A549 (cell line): ENCODE measurements at regions not wholly inside any gene's neighbourhood (a gene's known extent, or its start where the extent isn't known, plus 50 kb on each side); places are given as distances from the start of the nearest gene placed in this dataset.
"Not testable (repeated sequence)": the region's sequence is repeated elsewhere in the genome, so short reads cannot be mapped to it uniquely, and the experiment has no call there.

Experiments
- ATAC-seq, 2 experiments: fragments of 200-7000 bp in 1 of 2; fragments of >200 bp in 1 of 2; cut with Nextera tagmentation in 1 of 2; cut with Tn5 transposase in 1 of 2; 3 replicates each; pipeline versions ENCODE4 v1.8.0 to v1.9.1; 2018 to 2020; ENCODE audit warnings: mild to moderate bottlenecking in 1 of 2, moderate library complexity in 1 of 2
- CTCF ChIA-PET: fragments of 300-600 bp; sonication (Branson Sonifier 250); formaldehyde crosslinking; extraction: SDS; loops from one replicate; lab custom pipeline; 2021; ENCODE audit warnings: antibody characterized with exemption, inconsistent platforms; lab: Yijun Ruan, JAX
- POLR2A ChIA-PET: fragments of 350-600 bp; formaldehyde crosslinking; extraction: SDS; loops from one replicate; lab custom pipeline; 2021; ENCODE audit warnings: antibody characterized with exemption, inconsistent platforms; lab: Yijun Ruan, JAX
- DNase-seq, 2 experiments: peaks; one replicate each; pipeline versions ENCODE4 v3.0.0 to v3.0.0-alpha.2; 2011 to 2016; ENCODE audit warnings: low read depth in 1 of 2, low spot score in 1 of 2
- FAIRE-seq: peaks from 2 replicates; lab custom pipeline; 2011; peaks lifted over from hg19 to GRCh38; lab: Jason Lieb, UNC
- H3K27ac ChIP-seq, 2 experiments: fragments of >200 bp; sonication (Bioruptor Twin); formaldehyde crosslinking; 3 replicates each; pipeline ENCODE4 v1.5.1; 2016 to 2017
- H3K4me1 ChIP-seq: fragments of >200 bp; sonication (Bioruptor Twin); formaldehyde crosslinking; 3 replicates; pipeline ENCODE4 v1.6.1; 2016
- H3K4me2 ChIP-seq: fragments of >200 bp; sonication (Bioruptor Twin); formaldehyde crosslinking; 3 replicates; pipeline ENCODE4 v1.6.1; 2016
- H3K4me3 ChIP-seq: fragments of >200 bp; sonication (Bioruptor Twin); formaldehyde crosslinking; 3 replicates; pipeline ENCODE4 v1.5.1; 2016
- H3K9me3 ChIP-seq: fragments of >200 bp; sonication (Bioruptor Twin); formaldehyde crosslinking; 3 replicates; pipeline ENCODE4 v1.6.1; 2016
- CBX8 ChIP-seq: fragments of 200-600 bp; sonication (generic); IDR thresholded peaks from 2 replicates; pipeline ENCODE4 v1.6.1; 2016
- FOSB ChIP-seq: fragments of 250-450 bp; sonication (Bioruptor Pico); IDR thresholded peaks from 2 replicates; pipeline ENCODE4 v1.5.0; 2020; ENCODE audit warnings: mild to moderate bottlenecking, moderate library complexity
- GATA3 ChIP-seq: IDR thresholded peaks from 2 replicates; pipeline ENCODE4 v1.6.1; 2012; ENCODE audit warnings: borderline replicate concordance
- HOXB5 ChIP-seq: fragments of 250-450 bp; sonication (Bioruptor Pico); IDR thresholded peaks from 2 replicates; pipeline ENCODE4 v1.5.0; 2020; ENCODE audit warnings: mild to moderate bottlenecking, moderate library complexity
- KDM5A ChIP-seq: fragments of 200-600 bp; sonication (generic); IDR thresholded peaks from 2 replicates; pipeline ENCODE4 v1.6.1; 2016; ENCODE audit warnings: antibody characterized with exemption, mild to moderate bottlenecking
- MAFK ChIP-seq: fragments of 450-650 bp; IDR thresholded peaks from 2 replicates; pipeline ENCODE4 v1.6.1; 2014; ENCODE audit not compliant: partially characterized antibody
- MAZ ChIP-seq: fragments of 150-350 bp; IDR thresholded peaks from 2 replicates; pipeline ENCODE4 v1.6.1; 2014; ENCODE audit warnings: antibody characterized with exemption, low read depth, low read length, borderline replicate concordance
- NPAS2 ChIP-seq: fragments of 250-450 bp; sonication (Bioruptor Pico); IDR thresholded peaks from 2 replicates; pipeline ENCODE4 v1.8.0; 2022; ENCODE audit warnings: mild to moderate bottlenecking, moderate library complexity, borderline replicate concordance
- NR3C1 ChIP-seq: fragments of >200 bp; sonication (Bioruptor Twin); formaldehyde crosslinking; IDR thresholded peaks from 3 replicates; pipeline ENCODE4 v1.6.1; 2017
- RCOR1 ChIP-seq: fragments of 150-350 bp; IDR thresholded peaks from 2 replicates; pipeline ENCODE4 v1.6.1; 2014; ENCODE audit warnings: antibody characterized with exemption, low read length, low read depth
- RNF2 ChIP-seq: fragments of 200-600 bp; sonication (generic); IDR thresholded peaks from 2 replicates; pipeline ENCODE4 v1.6.1; 2016; ENCODE audit warnings: low read depth, mild to moderate bottlenecking, antibody characterized with exemption, moderate library complexity, borderline replicate concordance
- SMC3 ChIP-seq: fragments of >200 bp; sonication (Bioruptor Twin); formaldehyde crosslinking; IDR thresholded peaks from 3 replicates; pipeline ENCODE4 v1.6.1; 2018; ENCODE audit warnings: inconsistent platforms
- SREBF2 ChIP-seq: fragments of 450-650 bp; IDR thresholded peaks from 2 replicates; pipeline ENCODE4 v1.6.1; 2014; ENCODE audit warnings: mild to moderate bottlenecking, moderate library complexity
- TFCP2L1 ChIP-seq: fragments of 250-450 bp; sonication (Bioruptor Pico); IDR thresholded peaks from 2 replicates; pipeline ENCODE4 v1.5.0; 2021; ENCODE audit warnings: mild to moderate bottlenecking
- TP53 ChIP-seq: fragments of 250-450 bp; sonication (Bioruptor Pico); IDR thresholded peaks from 2 replicates; pipeline ENCODE4 v1.5.0; 2021; ENCODE audit warnings: mild to moderate bottlenecking, moderate library complexity
- ZSCAN20 ChIP-seq: fragments of 250-450 bp; sonication (Bioruptor Pico); IDR thresholded peaks from 2 replicates; pipeline ENCODE4 v1.8.0; 2022; ENCODE audit warnings: mild to moderate bottlenecking, moderate library complexity
- WGBS: methylation state at CpG from one replicate; pipeline ENCODE4 v1.1.6; 2017; ENCODE audit errors: missing lambda C conversion rate; 5-methylcytosine and 5-hydroxymethylcytosine counted together
- TF ChIP-seq, protein P1 (sequence below): IDR thresholded peaks from 2 replicates; pipeline ENCODE4 v1.6.1; 2012
- TF ChIP-seq, protein P2 (sequence below): fragments of 150-350 bp; IDR thresholded peaks from 2 replicates; pipeline ENCODE4 v1.6.1; 2014; ENCODE audit warnings: low read depth, mild to moderate bottlenecking, low read length
- TF ChIP-seq, protein P3 (sequence below): fragments of >200 bp; sonication (Bioruptor Twin); formaldehyde crosslinking; IDR thresholded peaks from 3 replicates; pipeline ENCODE4 v1.6.1; 2016
- TF ChIP-seq, protein P4 (sequence below): fragments of 450-650 bp; IDR thresholded peaks from 2 replicates; pipeline ENCODE4 v1.6.1; 2014; ENCODE audit warnings: antibody characterized with exemption
- TF ChIP-seq, protein P5 (sequence below): fragments of >200 bp; sonication (Bioruptor Twin); formaldehyde crosslinking; IDR thresholded peaks from 2 replicates; pipeline ENCODE4 v1.6.1; 2016

DNA sequence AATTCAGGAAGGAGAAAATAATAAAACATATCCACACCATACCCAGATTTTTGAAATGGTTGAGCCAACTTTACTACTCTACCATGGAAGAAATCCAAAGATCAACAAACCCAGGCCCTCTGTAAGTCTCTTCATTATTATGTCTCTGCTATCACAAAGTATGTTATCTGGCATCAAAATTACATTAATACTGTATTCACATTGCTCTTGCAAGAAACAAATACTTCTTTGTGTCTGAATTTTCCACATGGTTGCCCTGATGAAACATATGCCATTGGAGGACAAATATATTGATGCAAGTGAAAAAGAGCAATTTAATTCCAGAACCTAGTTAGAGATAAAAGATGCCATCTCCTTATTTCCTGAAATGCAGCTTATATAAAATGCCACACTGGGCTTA, 204.0 kb downstream of the FZD1 start:
- no peak for FAIRE-seq

DNA sequence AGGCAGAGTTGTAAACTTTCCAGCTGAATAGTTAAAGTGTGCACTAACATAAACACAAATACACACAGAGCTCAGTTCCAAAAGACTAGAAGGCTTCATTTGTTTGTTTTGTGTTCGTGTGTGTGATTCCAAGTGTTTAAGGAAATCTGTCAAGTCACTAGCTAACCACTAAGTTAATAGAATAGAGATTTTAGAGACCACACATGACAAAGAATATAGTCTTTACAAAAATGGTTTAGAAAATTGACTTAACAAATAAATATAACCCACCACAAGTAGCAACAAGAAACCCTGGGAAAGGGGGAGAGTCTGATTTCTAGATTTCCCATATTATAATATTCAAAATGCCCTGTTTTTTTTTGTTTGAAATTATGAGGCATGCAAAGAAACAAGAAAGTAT, 209.4 kb downstream of the FZD1 start:
- no peak for TF ChIP-seq MAZ
- no peak for TF ChIP-seq SREBF2
- no peak for TF ChIP-seq CBX8
- TF ChIP-seq KDM5A: no peak
- TF ChIP-seq, protein P1, sequence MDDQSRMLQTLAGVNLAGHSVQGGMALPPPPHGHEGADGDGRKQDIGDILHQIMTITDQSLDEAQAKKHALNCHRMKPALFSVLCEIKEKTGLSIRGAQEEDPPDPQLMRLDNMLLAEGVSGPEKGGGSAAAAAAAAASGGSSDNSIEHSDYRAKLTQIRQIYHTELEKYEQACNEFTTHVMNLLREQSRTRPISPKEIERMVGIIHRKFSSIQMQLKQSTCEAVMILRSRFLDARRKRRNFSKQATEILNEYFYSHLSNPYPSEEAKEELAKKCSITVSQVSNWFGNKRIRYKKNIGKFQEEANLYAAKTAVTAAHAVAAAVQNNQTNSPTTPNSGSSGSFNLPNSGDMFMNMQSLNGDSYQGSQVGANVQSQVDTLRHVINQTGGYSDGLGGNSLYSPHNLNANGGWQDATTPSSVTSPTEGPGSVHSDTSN: no peak
- TF ChIP-seq GATA3: no peak
- ChIA-PET POLR2A (no interaction called here), CTCF (no interaction called here)
- no peak for ATAC-seq
- no peaks in the 10 kb centered on the region for H3K4me1 ChIP-seq
- no peak for DNase-seq
- H3K4me2 ChIP-seq: no peak overlapping the region
- H3K27ac ChIP-seq: no peak overlapping the region
- H3K4me3 ChIP-seq: no peak overlapping the region
- no peak for FAIRE-seq
- 3% methylated on average over 1 of the region's 1 CpG for WGBS
- no peaks in the 10 kb centered on the region for H3K9me3 ChIP-seq

More for the DNA sequence above, 204.0 kb downstream of the FZD1 start:
- H3K27ac ChIP-seq: no peak overlapping the region
- no peak overlapping the region for H3K4me3 ChIP-seq
- no peaks in the 10 kb centered on the region for H3K9me3 ChIP-seq
- POLR2A ChIA-PET: no interaction called here
- CTCF ChIA-PET: no interaction called here
- no peaks in the 10 kb centered on the region for H3K4me1 ChIP-seq
- TF ChIP-seq RNF2 (no peak), TP53 (no peak), RCOR1 (no peak), SMC3 (no peak), NPAS2 (no peak), MAFK (no peak), ZSCAN20 (CRISPR knock-in tag) (no peak), NR3C1 (no peak), FOSB (CRISPR knock-in tag) (no peak)
- TF ChIP-seq, protein P2, sequence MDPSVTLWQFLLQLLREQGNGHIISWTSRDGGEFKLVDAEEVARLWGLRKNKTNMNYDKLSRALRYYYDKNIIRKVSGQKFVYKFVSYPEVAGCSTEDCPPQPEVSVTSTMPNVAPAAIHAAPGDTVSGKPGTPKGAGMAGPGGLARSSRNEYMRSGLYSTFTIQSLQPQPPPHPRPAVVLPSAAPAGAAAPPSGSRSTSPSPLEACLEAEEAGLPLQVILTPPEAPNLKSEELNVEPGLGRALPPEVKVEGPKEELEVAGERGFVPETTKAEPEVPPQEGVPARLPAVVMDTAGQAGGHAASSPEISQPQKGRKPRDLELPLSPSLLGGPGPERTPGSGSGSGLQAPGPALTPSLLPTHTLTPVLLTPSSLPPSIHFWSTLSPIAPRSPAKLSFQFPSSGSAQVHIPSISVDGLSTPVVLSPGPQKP: no peak
- TF ChIP-seq, protein P3, sequence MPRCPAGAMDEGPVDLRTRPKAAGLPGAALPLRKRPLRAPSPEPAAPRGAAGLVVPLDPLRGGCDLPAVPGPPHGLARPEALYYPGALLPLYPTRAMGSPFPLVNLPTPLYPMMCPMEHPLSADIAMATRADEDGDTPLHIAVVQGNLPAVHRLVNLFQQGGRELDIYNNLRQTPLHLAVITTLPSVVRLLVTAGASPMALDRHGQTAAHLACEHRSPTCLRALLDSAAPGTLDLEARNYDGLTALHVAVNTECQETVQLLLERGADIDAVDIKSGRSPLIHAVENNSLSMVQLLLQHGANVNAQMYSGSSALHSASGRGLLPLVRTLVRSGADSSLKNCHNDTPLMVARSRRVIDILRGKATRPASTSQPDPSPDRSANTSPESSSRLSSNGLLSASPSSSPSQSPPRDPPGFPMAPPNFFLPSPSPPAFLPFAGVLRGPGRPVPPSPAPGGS: no peak
- TF ChIP-seq, protein P4, sequence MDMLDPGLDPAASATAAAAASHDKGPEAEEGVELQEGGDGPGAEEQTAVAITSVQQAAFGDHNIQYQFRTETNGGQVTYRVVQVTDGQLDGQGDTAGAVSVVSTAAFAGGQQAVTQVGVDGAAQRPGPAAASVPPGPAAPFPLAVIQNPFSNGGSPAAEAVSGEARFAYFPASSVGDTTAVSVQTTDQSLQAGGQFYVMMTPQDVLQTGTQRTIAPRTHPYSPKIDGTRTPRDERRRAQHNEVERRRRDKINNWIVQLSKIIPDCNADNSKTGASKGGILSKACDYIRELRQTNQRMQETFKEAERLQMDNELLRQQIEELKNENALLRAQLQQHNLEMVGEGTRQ: no peak
- no peak for DNase-seq
- no peak for ATAC-seq
- H3K4me2 ChIP-seq: no peak overlapping the region

DNA sequence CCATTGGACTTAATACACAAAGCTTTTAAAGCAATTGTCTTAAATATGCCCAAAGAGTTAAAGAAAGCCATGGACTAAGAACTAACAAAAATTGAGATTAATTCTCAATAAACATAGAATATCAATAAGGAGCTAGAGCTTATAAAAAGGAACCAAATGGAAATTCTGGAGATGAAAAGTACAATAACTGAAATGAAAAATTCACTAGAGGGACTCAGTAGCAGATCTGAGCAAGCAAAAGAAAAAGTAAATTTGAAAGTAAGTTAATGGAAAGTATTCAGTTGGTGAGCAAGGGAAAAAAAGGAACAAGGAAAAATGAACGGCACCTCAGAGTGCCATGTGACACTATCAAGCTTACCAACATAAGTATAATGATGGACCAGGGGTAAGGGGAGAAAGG, 209.8 kb downstream of the FZD1 start:
- FAIRE-seq (no peak), ATAC-seq (no peak), DNase-seq (no peak)
- Histone ChIP-seq H3K4me2 (no peak overlapping the region), H3K9me3 (no peaks in the 10 kb centered on the region), H3K4me3 (no peak overlapping the region), H3K4me1 (no peaks in the 10 kb centered on the region), H3K27ac (no peak overlapping the region)
- TF ChIP-seq HOXB5 (CRISPR knock-in tag) (no peak), MAZ (no peak), RNF2 (no peak), TFCP2L1 (CRISPR knock-in tag) (no peak), KDM5A (no peak)
- TF ChIP-seq, protein P5, sequence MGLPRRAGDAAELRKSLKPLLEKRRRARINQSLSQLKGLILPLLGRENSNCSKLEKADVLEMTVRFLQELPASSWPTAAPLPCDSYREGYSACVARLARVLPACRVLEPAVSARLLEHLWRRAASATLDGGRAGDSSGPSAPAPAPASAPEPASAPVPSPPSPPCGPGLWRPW: no peak
- ChIA-PET CTCF (no interaction called here), POLR2A (no interaction called here)
- WGBS: 0% methylated on average over 1 of the region's 1 CpG

DNA sequence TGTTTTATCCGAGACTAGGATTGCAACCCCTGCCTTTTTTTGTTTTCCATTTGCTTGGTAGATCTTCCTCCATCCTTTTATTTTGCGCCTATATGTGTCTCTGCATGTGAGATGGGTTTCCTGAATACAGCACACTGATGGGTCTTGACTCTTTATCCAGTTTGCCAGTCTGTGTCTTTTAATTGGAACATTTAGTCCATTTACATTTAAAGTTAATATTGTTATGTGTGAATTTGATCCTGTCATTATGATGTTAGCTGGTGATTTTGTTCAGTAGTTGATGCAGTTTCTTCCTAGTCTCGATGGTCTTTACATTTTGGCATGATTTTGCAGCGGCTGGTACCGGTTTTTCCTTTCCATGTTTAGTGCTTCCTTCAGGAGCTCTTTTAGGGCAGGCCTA, 216.2 kb downstream of the FZD1 start:
- FAIRE-seq, ATAC-seq, H3K9me3 ChIP-seq, POLR2A ChIA-PET, H3K4me1 ChIP-seq, H3K27ac ChIP-seq, CTCF ChIA-PET, H3K4me2 ChIP-seq, DNase-seq, H3K4me3 ChIP-seq: not testable (repeated sequence)
- WGBS: 7% methylated on average over 5 of the region's 5 CpGs
